Body of pancreas (tissue), 4 donors: ENCODE measurements at regions not wholly inside any gene's neighbourhood (a gene's known extent, or its start where the extent isn't known, plus 50 kb on each side); places are given as distances from the start of the nearest gene placed in this dataset.

Source experiments
- CTCF ChIP-seq, 7 experiments: fragments of 450-650 bp in 4 of 7; fragments of 200-600 bp in 3 of 7; sonication (generic) in 3 of 7; IDR thresholded peaks; one replicate each; pipeline ENCODE4 v1.5.1; 2016 to 2019; ENCODE audit warnings: antibody characterized with exemption in 7 of 7
- POLR2A ChIP-seq, 3 donors: fragments of 450-650 bp; IDR thresholded peaks; one replicate each; pipeline ENCODE4 v1.6.1; 2016; ENCODE audit warnings: antibody characterized with exemption in 3 of 3, mild to moderate bottlenecking in 2 of 3

- no peak for TF ChIP-seq CTCF (IDR thresholded peaks at IDR 0.05)
- no peak for TF ChIP-seq POLR2A (IDR thresholded peaks at IDR 0.05)
Observed at GRCh38 chr2:51379997-51380396, 348.1 kb upstream of the NRXN1 start.
